Pancreas (tissue), 10 donors: ENCODE measurements at regions not wholly inside any gene's neighbourhood (a gene's known extent, or its start where the extent isn't known, plus 50 kb on each side); places are given as distances from the start of the nearest gene placed in this dataset.
"Not testable (repeated sequence)": the region's sequence is repeated elsewhere in the genome, so short reads cannot be mapped to it uniquely, and the experiment has no call there.

Source experiments
- ATAC-seq, 4 donors: fragments of 200-7000 bp; cut with Tn5 transposase; one replicate each; pipeline versions ENCODE4 v1.8.0 to v1.9.1; 2020; ENCODE audit warnings: mild to moderate bottlenecking in 4 of 4, moderate library complexity in 4 of 4
- DNase-seq, 6 donors: peaks; one replicate each; pipeline ENCODE4 v3.0.0-alpha.2; 2020
- FAIRE-seq: peaks from 2 replicates; lab custom pipeline; 2012; peaks lifted over from hg19 to GRCh38; lab: Jason Lieb, UNC
- H3K27ac ChIP-seq, 4 donors: fragments of 200-600 bp; sonication (generic); 1 replicate in 3 of 4; 2 replicates in 1 of 4; pipeline versions ENCODE4 v1.5.0 to v1.8.0; 2020
- H3K27me3 ChIP-seq, 4 donors: fragments of 200-600 bp; one replicate each; pipeline ENCODE4 v1.8.0; 2021
- H3K36me3 ChIP-seq, 3 donors: fragments of 200-600 bp; sonication (generic) in 1 of 3; one replicate each; pipeline versions ENCODE4 v1.5.0 to v1.8.0; 2020 to 2021
- H3K4me1 ChIP-seq, 3 donors: fragments of 200-600 bp; one replicate each; pipeline ENCODE4 v1.8.0; 2021
- H3K4me3 ChIP-seq, 4 donors: fragments of 200-600 bp; sonication (generic) in 2 of 4; one replicate each; pipeline versions ENCODE4 v1.5.0 to v1.8.0; 2020 to 2021
- H3K9me3 ChIP-seq, 4 donors: fragments of 200-600 bp; one replicate each; pipeline ENCODE4 v1.8.0; 2021
- WGBS, 2 donors: extraction: QIAGEN DNeasy Blood & Tissue Kit; methylation state at CpG; one replicate each; pipeline ENCODE4 v1.1.7; 2013; 5-methylcytosine and 5-hydroxymethylcytosine counted together
- intact Hi-C, 3 donors: fragments of 100-400 bp; cut with DNase I; formaldehyde crosslinking; loops; one replicate each; pipeline versions ENCODE4 v1.11.1 to v1.14.2; 2022
- TF ChIP-seq, protein P1 (sequence below), 4 donors: fragments of 200-600 bp; sonication (generic) in 3 of 4; IDR thresholded peaks; one replicate each; pipeline versions ENCODE4 v1.5.0 to v1.8.0; 2021; ENCODE audit warnings: antibody characterized with exemption in 4 of 4
- donor health status: healthy with polysubstance abuse.
- donor health status: DM: no; HTN: no; CAD: no; lungs with moderate emphysema.
- donor health status: DM: no; HTN: no; CAD: no.
- donor health status: control.
- donor health status: control.
- donor health status: Bipolar disorder and iron deficiency.
- donor health status: DM: yes; HTN: yes; CAD: no.
- donor health status: DM: no; HTN: no; CAD: no.
- donor health status: DM: no; HTN: no; CAD: no.
- donor health status: DM: yes; HTN: yes; CAD: no.

GRCh38 chr14:23766737-23767401 lies 130.7 kb downstream of the DHRS2 start:
- H3K4me3 ChIP-seq: no peak overlapping the region
- WGBS, 2 donors: 0 to 50% methylated on average over 1 of the region's 1 CpG
- intact Hi-C loops: no loop called here
- H3K36me3 ChIP-seq: no peaks in the 10 kb centered on the region
- no peaks in the 10 kb centered on the region for H3K27me3 ChIP-seq
- DNase-seq (no peak), FAIRE-seq (no peak), ATAC-seq (no peak)
- no peak overlapping the region for H3K27ac ChIP-seq
- TF ChIP-seq, protein P1, sequence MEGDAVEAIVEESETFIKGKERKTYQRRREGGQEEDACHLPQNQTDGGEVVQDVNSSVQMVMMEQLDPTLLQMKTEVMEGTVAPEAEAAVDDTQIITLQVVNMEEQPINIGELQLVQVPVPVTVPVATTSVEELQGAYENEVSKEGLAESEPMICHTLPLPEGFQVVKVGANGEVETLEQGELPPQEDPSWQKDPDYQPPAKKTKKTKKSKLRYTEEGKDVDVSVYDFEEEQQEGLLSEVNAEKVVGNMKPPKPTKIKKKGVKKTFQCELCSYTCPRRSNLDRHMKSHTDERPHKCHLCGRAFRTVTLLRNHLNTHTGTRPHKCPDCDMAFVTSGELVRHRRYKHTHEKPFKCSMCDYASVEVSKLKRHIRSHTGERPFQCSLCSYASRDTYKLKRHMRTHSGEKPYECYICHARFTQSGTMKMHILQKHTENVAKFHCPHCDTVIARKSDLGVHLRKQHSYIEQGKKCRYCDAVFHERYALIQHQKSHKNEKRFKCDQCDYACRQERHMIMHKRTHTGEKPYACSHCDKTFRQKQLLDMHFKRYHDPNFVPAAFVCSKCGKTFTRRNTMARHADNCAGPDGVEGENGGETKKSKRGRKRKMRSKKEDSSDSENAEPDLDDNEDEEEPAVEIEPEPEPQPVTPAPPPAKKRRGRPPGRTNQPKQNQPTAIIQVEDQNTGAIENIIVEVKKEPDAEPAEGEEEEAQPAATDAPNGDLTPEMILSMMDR (IDR thresholded peaks at IDR 0.05): no peak
- no peaks in the 10 kb centered on the region for H3K9me3 ChIP-seq
- no peaks in the 10 kb centered on the region for H3K4me1 ChIP-seq

- H3K36me3 ChIP-seq, H3K4me3 ChIP-seq, DNase-seq, intact Hi-C loops, H3K9me3 ChIP-seq, H3K27me3 ChIP-seq, H3K27ac ChIP-seq, ATAC-seq, H3K4me1 ChIP-seq, FAIRE-seq: not testable (repeated sequence)
- 86 to 89% methylated on average over 9 of the region's 9 CpGs for WGBS, 2 donors
Observed at GRCh38 chr14:23769221-23769728, 133.1 kb downstream of the DHRS2 start.

GRCh38 chr14:23773981-23774380 lies 137.8 kb downstream of the DHRS2 start:
- H3K9me3 ChIP-seq: no peaks in the 10 kb centered on the region
- no peaks in the 10 kb centered on the region for H3K27me3 ChIP-seq
- ATAC-seq (no peak), FAIRE-seq (no peak), DNase-seq (no peak)
- H3K4me1 ChIP-seq: no peaks in the 10 kb centered on the region
- H3K36me3 ChIP-seq: no peaks in the 10 kb centered on the region
- intact Hi-C loops: no loop called here
- no peak overlapping the region for H3K4me3 ChIP-seq
- 69 to 77% methylated on average over 2 of the region's 2 CpGs for WGBS, 2 donors
- H3K27ac ChIP-seq: no peak overlapping the region
- TF ChIP-seq, protein P1 (IDR thresholded peaks at IDR 0.05): no peak

- no peak overlapping the region for H3K27ac ChIP-seq
- ATAC-seq (no peak), FAIRE-seq (no peak), DNase-seq (no peak)
- H3K36me3 ChIP-seq: no peaks in the 10 kb centered on the region
- intact Hi-C loops: no loop called here
- H3K4me3 ChIP-seq: no peak overlapping the region
- TF ChIP-seq, protein P1 (IDR thresholded peaks at IDR 0.05): no peak
- no peaks in the 10 kb centered on the region for H3K9me3 ChIP-seq
- WGBS, 2 donors: 54 to 59% methylated on average over 4 of the region's 4 CpGs
- H3K4me1 ChIP-seq: no peaks in the 10 kb centered on the region
- H3K27me3 ChIP-seq: no peaks in the 10 kb centered on the region
Observed at GRCh38 chr14:23776296-23776695, 140.1 kb downstream of the DHRS2 start.

DNA sequence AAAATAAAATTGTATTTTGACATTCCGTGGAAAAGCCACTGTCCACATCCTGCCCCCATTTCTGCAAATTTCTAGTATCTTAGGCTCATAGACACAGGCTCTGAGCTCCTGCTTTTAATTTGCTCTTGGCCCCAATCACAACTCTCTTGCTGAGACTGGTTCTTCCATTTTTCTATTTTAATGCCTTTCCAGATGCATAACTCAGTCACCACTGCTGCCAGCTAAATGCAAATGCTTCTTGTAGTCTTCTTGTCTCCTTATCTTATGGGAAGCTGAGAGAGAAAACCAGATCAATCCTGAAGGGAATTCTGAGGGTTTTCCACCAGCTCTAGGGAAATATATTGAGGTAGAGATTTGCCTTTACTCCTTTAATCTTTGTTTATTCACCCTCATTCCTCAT lies 149.0 kb downstream of the DHRS2 start:
- TF ChIP-seq, protein P1 (IDR thresholded peaks at IDR 0.05): no peak
- 96 to 100% methylated on average over 1 of the region's 1 CpG for WGBS, 2 donors
- no peaks in the 10 kb centered on the region for H3K36me3 ChIP-seq
- no peak overlapping the region for H3K4me3 ChIP-seq
- H3K4me1 ChIP-seq: no peaks in the 10 kb centered on the region
- ATAC-seq (no peak), DNase-seq (no peak), FAIRE-seq (no peak)
- intact Hi-C loops: no loop called here
- no peaks in the 10 kb centered on the region for H3K9me3 ChIP-seq
- H3K27ac ChIP-seq: no peak overlapping the region
- no peaks in the 10 kb centered on the region for H3K27me3 ChIP-seq
